ENCODE measurements at regions not wholly inside any gene's neighbourhood (a gene's known extent, or its start where the extent isn't known, plus 50 kb on each side); places are given as distances from the start of the nearest gene placed in this dataset.

- TF ChIP-seq TAF1 (IDR thresholded peaks at IDR 0.05; ENCODE audit: low read depth, low read length) (no peak), POLR2A (IDR thresholded peaks at IDR 0.05; ENCODE audit: low read depth, low read length) (no peak), PAX5 (IDR thresholded peaks at IDR 0.05; ENCODE audit: insufficient read depth, low read length, severe bottlenecking) (no peak), POLR2AphosphoS5 (IDR thresholded peaks at IDR 0.05; ENCODE audit: low read depth, low read length) (no peak), SPI1 (IDR thresholded peaks at IDR 0.05; ENCODE audit: low read depth, low read length) (peak; percentile 54; the same call in 1 of the 2 replicates), POU2F2 (IDR thresholded peaks at IDR 0.05; ENCODE audit: low read depth, low read length) (no peak)
Observed at GRCh38 chr2:176876493-176877103, 336.0 kb upstream of the HNRNPA3 start.

All from GM12891 (cell line).